GM10248 (cell line): ENCODE measurements at regions not wholly inside any gene's neighbourhood (a gene's known extent, or its start where the extent isn't known, plus 50 kb on each side); places are given as distances from the start of the nearest gene placed in this dataset.

Experiments
- CTCF ChIA-PET: fragments of 300-600 bp; sonication (Branson Sonifier 250); formaldehyde crosslinking; extraction: SDS; loops from one replicate; lab custom pipeline; 2021; ENCODE audit warnings: antibody characterized with exemption; lab: Yijun Ruan, JAX
- POLR2A ChIA-PET: fragments of 350-650 bp; sonication (Branson Sonifier 250); formaldehyde crosslinking; extraction: SDS; loops from one replicate; lab custom pipeline; 2020; ENCODE audit warnings: antibody characterized with exemption; lab: Yijun Ruan, JAX
- DNase-seq: peaks from one replicate; pipeline ENCODE4 v3.0.0; 2012; ENCODE audit errors: extremely low spot score
- TF ChIP-seq, protein P1 (sequence below): IDR thresholded peaks from 2 replicates; pipeline ENCODE4 v1.5.1; 2012; ENCODE audit warnings: mild to moderate bottlenecking, low read depth; ENCODE audit errors: extremely low read depth, missing control alignments, control extremely low read depth

- TF ChIP-seq, protein P1, sequence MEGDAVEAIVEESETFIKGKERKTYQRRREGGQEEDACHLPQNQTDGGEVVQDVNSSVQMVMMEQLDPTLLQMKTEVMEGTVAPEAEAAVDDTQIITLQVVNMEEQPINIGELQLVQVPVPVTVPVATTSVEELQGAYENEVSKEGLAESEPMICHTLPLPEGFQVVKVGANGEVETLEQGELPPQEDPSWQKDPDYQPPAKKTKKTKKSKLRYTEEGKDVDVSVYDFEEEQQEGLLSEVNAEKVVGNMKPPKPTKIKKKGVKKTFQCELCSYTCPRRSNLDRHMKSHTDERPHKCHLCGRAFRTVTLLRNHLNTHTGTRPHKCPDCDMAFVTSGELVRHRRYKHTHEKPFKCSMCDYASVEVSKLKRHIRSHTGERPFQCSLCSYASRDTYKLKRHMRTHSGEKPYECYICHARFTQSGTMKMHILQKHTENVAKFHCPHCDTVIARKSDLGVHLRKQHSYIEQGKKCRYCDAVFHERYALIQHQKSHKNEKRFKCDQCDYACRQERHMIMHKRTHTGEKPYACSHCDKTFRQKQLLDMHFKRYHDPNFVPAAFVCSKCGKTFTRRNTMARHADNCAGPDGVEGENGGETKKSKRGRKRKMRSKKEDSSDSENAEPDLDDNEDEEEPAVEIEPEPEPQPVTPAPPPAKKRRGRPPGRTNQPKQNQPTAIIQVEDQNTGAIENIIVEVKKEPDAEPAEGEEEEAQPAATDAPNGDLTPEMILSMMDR: no peak
- ChIA-PET POLR2A (no interaction called here), CTCF (interaction anchor here (1.4 kb wide), 1 partner anchor 9 kb away, joined by 3 read pairs; no protein-coding TSS in a partner anchor)
- DNase-seq: no peak
Measured at GRCh38 chr12:127253797-127254327, 1013.1 kb upstream of the TMEM132C start.

DNA sequence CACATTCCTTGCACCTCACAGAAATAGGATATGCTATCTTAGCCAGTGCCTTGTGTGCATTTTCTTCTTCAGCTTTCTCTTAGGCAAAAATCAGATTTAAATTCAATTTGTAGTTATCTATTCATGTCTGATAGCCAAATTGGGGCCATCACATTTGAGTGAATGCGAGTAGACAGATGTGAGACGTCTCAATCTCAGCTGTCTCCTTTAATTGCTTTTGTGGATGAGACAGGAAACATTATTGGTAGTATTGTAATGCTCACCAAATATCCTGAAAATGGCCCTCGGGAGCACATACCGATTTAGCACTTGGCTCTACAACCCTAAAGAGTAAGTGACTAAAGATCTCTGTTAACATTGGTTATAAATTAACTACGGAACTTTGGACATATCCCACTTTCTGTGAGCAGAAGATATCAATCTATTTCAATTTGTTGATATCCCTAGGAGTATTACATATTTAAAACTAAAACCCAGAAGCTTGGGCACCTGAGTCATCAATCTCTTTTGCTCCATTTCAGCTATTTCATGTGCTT, 1012.5 kb upstream of the TMEM132C start:
- POLR2A ChIA-PET: no interaction called here
- CTCF ChIA-PET: interaction anchor here (1.4 kb wide), 1 partner anchor 9 kb away, joined by 3 read pairs; no protein-coding TSS in a partner anchor
- TF ChIP-seq, protein P1: no peak
- no peak for DNase-seq

GRCh38 chr12:127257366-127257935, 1009.5 kb upstream of the TMEM132C start:
- no peak for DNase-seq
- TF ChIP-seq, protein P1: no peak
- ChIA-PET POLR2A (no interaction called here), CTCF (no interaction called here)

DNA sequence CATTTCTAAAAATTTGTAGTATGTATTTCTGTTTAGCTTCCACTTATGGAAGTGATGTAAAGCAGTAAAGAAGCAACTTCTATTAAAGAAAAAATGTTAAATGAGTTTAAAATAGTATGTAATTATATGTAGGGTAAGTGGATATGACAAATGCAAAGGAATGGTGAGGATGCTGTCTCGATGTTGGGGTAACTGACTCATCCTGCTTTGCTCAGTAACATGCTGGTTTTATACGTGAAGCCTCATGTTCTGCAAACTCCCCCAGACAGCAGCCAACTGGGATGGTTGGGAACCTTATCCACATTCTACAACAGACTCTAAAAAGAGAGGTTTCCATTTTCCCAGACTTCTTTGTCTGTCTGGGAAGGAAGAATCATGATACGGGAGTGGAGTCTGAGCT, 1006.4 kb upstream of the TMEM132C start:
- no peak for DNase-seq
- ChIA-PET CTCF (no interaction called here), POLR2A (no interaction called here)
- TF ChIP-seq, protein P1: no peak

DNA sequence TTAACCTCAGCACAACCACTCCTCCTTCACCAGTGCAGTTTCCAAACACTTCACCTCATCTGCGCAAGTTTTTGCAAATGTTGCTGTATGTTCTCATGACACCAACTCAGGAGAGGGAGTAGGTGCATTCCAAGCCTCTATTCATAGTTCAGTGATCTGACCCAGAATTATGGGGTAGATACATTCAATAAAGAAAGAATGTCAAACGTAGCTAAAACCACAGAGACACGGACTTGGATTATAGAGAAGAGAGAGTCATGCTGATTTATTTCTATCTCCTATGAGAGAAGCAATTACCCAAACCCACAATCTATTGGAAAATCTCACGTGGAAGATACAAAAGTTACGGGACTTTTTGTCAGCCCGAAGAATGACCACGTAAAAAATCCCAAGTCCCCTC, 1006.0 kb upstream of the TMEM132C start:
- no peak for DNase-seq
- ChIA-PET POLR2A (no interaction called here), CTCF (interaction anchor here (1.1 kb wide), 1 partner anchor 9 kb away, joined by 3 read pairs; no protein-coding TSS in a partner anchor)
- TF ChIP-seq, protein P1: no peak

DNA sequence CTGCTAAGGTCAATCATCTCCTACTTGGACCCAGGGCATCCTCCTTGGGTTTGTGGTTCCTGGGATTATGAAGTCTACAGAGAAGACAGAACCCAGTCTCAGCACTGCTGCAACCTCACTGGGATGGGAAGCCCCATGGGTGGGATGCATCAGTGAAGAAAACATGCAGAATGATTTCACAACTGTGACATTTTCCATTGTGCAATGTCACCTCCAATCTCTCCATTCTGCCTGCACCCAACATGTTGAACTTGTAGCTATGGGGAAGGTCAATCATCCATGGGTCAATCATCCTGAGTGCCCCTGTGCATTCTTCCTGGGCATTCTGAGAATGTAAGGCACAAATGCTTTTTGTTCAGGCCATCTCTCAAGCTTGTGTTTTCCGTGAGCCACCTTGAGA, 1004.4 kb upstream of the TMEM132C start:
- POLR2A ChIA-PET: no interaction called here
- CTCF ChIA-PET: interaction anchor here (0.8 kb wide), 1 partner anchor 8 kb away, joined by 3 read pairs; no protein-coding TSS in a partner anchor
- TF ChIP-seq, protein P1: no peak
- no peak for DNase-seq
